ENCODE measurements at regions not wholly inside any gene's neighbourhood (a gene's known extent, or its start where the extent isn't known, plus 50 kb on each side); places are given as distances from the start of the nearest gene placed in this dataset.

DNA sequence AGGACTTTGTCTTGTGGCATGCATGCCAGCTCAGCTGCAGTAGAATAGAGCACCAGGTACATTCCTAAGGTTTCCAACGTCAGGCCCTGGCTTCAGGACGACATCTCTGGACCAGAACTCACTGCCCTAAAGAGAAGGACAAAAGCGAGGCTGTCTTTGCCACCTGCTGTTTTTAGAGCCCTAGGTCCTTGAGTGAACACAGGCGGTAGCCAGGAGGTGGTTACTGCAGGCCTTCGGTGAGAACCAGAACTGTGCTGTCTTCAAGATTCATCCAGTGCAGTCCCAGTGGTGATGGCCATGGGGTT lies 288.9 kb upstream of the CDH18 start:
- TF ChIP-seq, protein P1, sequence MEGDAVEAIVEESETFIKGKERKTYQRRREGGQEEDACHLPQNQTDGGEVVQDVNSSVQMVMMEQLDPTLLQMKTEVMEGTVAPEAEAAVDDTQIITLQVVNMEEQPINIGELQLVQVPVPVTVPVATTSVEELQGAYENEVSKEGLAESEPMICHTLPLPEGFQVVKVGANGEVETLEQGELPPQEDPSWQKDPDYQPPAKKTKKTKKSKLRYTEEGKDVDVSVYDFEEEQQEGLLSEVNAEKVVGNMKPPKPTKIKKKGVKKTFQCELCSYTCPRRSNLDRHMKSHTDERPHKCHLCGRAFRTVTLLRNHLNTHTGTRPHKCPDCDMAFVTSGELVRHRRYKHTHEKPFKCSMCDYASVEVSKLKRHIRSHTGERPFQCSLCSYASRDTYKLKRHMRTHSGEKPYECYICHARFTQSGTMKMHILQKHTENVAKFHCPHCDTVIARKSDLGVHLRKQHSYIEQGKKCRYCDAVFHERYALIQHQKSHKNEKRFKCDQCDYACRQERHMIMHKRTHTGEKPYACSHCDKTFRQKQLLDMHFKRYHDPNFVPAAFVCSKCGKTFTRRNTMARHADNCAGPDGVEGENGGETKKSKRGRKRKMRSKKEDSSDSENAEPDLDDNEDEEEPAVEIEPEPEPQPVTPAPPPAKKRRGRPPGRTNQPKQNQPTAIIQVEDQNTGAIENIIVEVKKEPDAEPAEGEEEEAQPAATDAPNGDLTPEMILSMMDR (IDR thresholded peaks at IDR 0.05; ENCODE audit: insufficient read depth, low read depth, low read length) = no peak
- TF ChIP-seq EZH2 (IDR thresholded peaks at IDR 0.05; ENCODE audit: insufficient read depth, low read length) = no peak
